ENCODE measurements at regions not wholly inside any gene's neighbourhood (a gene's known extent, or its start where the extent isn't known, plus 50 kb on each side); places are given as distances from the start of the nearest gene placed in this dataset.
"Not testable (repeated sequence)": the region's sequence is repeated elsewhere in the genome, so short reads cannot be mapped to it uniquely, and the experiment has no call there.

DNA sequence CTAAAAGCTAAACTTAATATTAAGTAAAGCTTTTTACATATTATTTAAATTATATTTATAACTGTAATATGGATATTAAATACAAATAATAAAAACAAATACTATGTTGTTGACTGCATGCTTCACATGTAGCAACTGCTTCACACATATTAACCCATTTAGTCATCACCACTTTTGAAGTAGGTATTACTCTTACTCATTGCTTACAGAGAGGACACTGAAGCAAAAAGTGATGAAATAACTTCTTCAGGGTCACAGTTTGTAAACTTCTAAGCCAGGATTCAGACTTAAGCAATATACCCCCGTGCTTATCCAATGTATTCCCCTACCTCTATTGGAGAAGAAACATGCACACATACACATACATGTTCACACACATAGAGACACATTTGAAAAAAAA is 166.6 kb downstream of the DKK2 start:
- DNase-seq (ENCODE audit: low read depth in 2 of 2): no peak

DNA sequence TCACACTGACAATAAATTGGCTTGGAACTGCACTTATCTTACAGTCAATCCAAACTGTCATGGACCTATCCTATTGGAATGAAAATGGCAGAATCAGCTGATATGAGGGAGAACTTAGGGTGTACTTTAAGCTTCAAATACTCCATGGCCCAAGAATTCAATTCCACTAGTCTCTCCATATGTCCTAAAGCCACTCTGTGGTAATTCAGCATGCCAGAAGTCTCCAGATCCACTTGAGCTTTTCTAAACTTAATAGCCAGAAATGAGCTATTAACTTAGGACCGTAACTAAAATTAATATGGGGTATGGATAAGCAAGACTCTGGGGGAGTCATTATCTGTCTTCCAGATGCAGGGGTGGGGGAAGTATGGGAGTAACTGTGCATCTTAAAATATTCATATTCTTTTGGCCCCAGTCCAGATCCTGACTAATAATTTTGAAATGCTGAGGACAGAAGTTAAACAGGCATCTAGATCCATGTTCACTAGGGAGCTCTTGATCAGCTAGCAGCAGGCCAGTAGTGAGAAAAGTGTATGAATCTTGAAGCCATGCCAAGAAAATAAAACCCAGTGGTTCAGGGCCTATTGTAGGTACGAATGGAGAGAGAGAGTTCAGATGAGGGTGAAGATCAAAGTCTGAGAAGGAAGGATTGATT is 167.6 kb downstream of the DKK2 start:
- DNase-seq (ENCODE audit: low read depth in 2 of 2): no peak

GRCh38 chr4:106864231-106864630 is 171.9 kb downstream of the DKK2 start:
- no peak for DNase-seq (ENCODE audit: low read depth in 2 of 2)

DNA sequence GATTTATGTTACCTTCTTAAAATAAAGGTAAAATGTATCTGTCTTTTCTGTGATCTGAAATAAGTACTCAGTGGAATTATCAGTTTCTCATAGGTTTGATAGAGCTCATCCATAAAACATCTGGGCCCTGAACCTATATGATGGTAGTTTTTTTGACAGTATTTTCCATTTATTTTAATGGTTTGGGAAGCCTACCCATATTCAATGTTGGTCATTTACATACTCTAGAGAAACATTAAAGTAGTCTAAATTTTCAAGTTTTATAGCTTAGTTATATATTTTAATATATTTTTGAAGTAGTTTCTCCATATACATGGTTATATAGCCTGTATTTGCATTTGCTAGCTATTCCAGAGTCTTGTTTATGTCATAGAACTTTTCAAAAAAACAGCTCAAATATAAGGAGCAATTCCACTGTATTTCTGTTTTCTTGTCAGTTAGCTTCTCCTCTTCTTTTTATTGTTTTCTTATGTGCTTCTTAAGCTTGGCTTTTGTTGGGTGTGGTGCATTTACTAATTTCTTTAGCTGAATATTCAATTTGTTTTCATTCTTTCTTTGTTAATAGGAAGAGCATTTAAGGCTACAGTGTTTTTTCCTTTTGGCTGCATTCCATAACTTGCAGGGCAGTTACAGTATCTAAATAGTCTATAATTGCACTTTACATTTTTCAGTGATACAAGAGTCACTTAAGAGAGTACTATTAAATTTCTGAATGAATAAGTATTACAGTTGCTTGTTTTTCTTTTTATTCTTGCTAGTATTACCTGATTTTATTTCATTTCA is 181.4 kb downstream of the DKK2 start:
- no peak for DNase-seq (ENCODE audit: low read depth in 2 of 2)

- no peak for DNase-seq (ENCODE audit: low read depth in 2 of 2)
These were observed 183.7 kb downstream of the DKK2 start for GRCh38 chr4:106852426-106852825.

DNA sequence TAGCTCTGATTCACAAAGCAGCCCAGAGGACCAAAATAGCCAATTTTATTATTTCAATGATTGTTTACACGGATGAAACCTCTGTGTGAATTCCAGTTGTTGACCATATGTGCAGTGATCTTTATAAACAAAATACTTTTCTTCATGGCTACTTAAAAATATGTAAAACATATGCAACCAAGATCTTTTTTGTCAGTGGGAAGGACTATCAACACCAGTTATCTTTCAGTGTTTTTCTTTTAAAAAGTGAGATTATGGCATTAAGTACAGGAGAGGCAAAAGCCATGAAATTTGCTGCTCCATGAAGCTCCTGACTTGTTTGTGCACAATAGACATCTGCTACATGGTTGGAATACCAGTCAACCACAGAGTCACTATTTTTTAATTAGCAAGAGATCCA is 184.4 kb downstream of the DKK2 start:
- DNase-seq (ENCODE audit: low read depth in 2 of 2): no peak

GRCh38 chr4:106850691-106851090 is 185.4 kb downstream of the DKK2 start:
- DNase-seq (ENCODE audit: low read depth in 2 of 2): no peak

DNA sequence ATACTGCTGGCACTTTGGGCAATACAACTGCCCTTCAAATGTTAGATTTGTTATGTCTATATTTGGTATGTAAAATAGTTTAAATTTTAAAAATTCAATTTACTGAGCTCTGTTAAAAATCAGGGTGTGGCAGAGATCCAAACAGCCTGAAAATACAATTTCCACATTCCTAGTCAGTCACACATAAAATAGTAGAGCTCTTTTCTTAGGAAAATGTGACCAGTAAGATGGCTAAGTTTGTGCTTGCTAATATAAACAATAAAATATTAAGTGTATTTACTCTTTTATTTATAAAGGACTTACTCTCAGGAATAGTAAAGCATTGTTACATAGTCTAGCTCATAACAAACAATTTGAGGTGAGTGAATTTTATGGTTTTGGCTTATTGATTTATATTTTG is 200.2 kb downstream of the DKK2 start:
- DNase-seq (ENCODE audit: low read depth in 2 of 2): no peak

- no peak for DNase-seq (ENCODE audit: low read depth in 2 of 2)
These were observed 205.2 kb downstream of the DKK2 start for GRCh38 chr4:106830879-106831278.

DNA sequence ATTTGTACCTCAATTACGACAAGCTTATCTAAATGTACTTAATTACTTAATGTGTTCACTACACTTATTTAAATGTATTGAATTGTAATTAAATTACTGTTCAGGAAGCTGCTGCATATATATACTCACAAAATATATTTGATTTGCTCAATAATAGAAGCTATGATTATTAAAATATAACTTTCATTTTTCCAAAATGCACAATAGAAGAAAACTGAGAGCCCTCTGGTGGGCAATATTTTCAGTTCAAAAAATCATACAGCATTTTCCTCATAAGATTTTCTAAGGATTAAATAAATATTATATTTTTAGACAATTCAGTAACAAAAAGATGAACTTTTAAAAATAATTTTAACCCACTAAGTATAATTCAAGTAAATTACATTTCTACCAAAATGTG is 217.3 kb downstream of the DKK2 start:
- DNase-seq (ENCODE audit: low read depth in 2 of 2): no peak

GRCh38 chr4:106816496-106816895 is 219.6 kb downstream of the DKK2 start:
- no peak for DNase-seq (ENCODE audit: low read depth in 2 of 2)

DNA sequence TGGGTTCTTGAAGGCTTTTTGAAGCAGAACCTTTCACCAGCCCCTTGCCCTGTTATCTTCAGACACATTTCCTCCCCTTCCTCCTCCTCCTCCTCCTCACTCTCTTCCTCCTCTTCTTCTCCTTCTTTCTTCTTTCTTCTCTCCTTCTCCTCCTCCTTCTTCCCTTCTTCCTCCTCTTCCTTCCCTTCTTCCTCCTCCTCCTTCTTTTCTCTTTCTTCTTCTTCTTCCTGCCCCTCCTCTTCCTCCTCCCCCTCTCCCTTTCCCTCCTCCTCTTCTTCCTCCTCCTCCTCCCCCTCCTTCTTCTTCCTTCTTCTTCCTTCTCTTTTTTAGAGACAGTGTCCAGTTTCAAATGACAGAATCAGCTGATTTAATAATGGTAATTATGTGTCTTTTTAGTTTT is 226.0 kb downstream of the DKK2 start:
- no peak for DNase-seq (ENCODE audit: low read depth in 2 of 2)

DNA sequence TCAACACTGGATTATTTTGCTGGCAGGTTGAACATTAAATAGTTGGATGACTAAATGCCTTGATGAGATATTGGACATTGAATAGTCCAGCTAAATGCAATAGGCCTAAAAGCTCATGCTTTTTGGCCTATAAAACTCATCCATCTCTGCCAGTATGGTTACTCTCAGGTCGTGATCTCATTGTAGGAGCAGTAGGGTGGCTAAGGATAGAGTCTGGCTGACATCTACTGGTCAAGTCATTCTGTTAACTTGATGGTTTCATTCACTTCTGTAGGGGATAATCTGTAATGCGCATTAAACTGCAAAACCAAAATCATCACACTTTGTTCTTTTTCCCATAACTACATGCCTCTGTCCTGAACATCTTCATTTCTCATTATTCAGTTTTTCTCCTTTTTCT is 227.0 kb downstream of the DKK2 start:
- no peak for DNase-seq (ENCODE audit: low read depth in 2 of 2)

- DNase-seq (ENCODE audit: low read depth in 2 of 2): no peak
These were observed 229.8 kb downstream of the DKK2 start for GRCh38 chr4:106806158-106806797.

DNA sequence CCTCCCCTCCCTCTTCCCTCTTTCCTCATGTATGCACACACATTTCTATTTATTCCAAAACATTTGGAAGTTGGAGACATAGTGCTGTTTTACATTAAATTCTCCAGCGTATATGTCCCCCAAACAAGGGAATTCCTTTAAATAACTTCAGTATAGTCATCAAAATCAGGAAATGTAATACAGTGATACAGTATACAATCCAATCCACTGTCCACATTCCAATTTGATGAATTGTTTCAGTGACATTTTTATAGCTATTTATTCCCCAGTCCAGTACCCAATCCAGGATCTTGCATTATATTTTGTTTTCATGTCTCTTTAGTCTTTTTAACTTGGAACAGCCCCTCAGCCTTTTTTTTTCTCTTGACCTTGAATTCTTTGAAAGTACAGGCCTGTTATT is 233.0 kb downstream of the DKK2 start:
- no peak for DNase-seq (ENCODE audit: low read depth in 2 of 2)

- DNase-seq (ENCODE audit: low read depth in 2 of 2): no peak
These were observed 234.7 kb downstream of the DKK2 start for GRCh38 chr4:106801386-106801785.

DNA sequence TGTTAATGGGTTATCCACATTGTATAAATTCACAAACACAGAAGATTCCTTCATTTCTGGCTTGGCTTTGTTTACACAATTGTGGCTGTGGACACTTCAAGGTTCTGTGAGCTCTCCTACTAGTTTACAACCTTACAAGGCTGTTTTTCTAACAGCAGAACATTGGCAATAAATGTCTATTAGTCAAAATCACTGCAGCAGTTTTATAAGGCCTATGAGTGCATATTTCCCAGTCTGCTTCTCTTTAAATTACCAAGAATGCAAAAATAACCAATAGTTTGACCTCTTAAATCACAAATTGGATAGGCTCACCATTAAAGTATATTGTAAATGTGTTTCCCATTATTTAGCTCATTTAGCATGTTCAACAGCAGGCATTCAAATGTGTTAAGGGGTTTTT is 239.2 kb downstream of the DKK2 start:
- DNase-seq (ENCODE audit: low read depth in 2 of 2): no peak

GRCh38 chr4:106795326-106795725 is 240.8 kb downstream of the DKK2 start:
- no peak for DNase-seq (ENCODE audit: low read depth in 2 of 2)

- DNase-seq (ENCODE audit: low read depth in 2 of 2): no peak
These were observed 242.2 kb downstream of the DKK2 start for GRCh38 chr4:106793933-106794332.

- DNase-seq (ENCODE audit: low read depth in 2 of 2): no peak
These were observed 260.5 kb downstream of the DKK2 start for GRCh38 chr4:106775636-106776035.

GRCh38 chr4:106774055-106774454 is 262.1 kb downstream of the DKK2 start:
- DNase-seq (ENCODE audit: low read depth in 2 of 2): not testable (repeated sequence)

GRCh38 chr4:106773076-106773905 is 262.8 kb downstream of the DKK2 start:
- DNase-seq (ENCODE audit: low read depth in 2 of 2): no peak

Data from stimulated activated CD4-positive, alpha-beta T cell treated with anti-CD3 and anti-CD28 coated beads, Interleukin-12 subunit alpha, Interleukin-12 subunit beta, amount 100 ng/mL, for 24 hours (primary cell).